ENCODE measurements at regions not wholly inside any gene's neighbourhood (a gene's known extent, or its start where the extent isn't known, plus 50 kb on each side); places are given as distances from the start of the nearest gene placed in this dataset.

- TF ChIP-seq CTCF (conservative IDR thresholded peaks at IDR 0.05; ENCODE audit: low read depth in 2 of 2), result no peak
- no peak for TF ChIP-seq CREB1 (CRISPR knock-in tag; IDR thresholded peaks at IDR 0.05; ENCODE audit: low read depth)
- TF ChIP-seq EZH2 (IDR thresholded peaks at IDR 0.05; ENCODE audit: low read depth, unreplicated experiment), result no peak
Observed at GRCh38 chrX:5194806-5195205, 1033.9 kb downstream of the NLGN4X start.
